GM19468 (cell line): ENCODE measurements at regions not wholly inside any gene's neighbourhood (a gene's known extent, or its start where the extent isn't known, plus 50 kb on each side); places are given as distances from the start of the nearest gene placed in this dataset.

Experiments used
- ATAC-seq: cut with Tn5 transposase; IDR thresholded peaks from one replicate; pipeline ENCODE4 v1.9.1; 2021; ENCODE audit warnings: mild to moderate bottlenecking, moderate library complexity, moderate number of reproducible peaks; ENCODE audit not compliant: unreplicated experiment; ENCODE audit errors: extremely low read depth

DNA sequence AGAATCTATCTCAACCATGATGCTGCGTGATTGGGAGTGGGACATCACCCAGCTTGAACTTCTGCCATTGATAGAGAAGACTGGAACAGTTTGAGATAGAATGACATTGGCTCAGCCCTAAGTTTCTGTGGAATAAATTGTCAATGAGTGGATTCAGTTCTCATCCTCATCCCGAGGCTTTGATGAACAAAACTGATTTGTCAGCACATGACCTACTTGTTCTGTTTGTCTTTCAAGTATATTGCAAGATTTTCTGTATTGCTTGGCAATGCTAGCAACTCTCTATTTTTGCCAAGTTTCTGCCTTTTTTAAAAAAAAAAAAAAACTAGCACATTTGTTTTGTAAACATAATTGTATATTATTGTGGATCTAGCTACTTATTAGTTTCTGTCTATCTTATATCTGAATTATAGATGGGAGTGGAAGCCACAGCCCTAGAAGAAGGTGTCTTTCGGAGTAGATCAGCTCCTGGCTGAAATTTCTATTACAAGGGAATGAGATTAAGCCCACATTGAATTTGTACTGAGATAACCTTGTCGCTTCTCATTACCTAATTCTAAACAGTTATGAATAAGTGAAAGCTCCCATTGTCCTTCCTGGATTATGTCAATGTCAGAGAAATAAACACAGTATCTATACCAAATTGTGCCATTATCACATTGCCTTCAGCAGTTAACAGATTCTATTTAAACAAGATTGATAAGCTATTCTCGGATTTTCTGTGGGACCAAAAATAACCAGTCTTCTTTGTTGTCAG is 166.1 kb downstream of the TNFSF13B start:
- ATAC-seq = no peak

DNA sequence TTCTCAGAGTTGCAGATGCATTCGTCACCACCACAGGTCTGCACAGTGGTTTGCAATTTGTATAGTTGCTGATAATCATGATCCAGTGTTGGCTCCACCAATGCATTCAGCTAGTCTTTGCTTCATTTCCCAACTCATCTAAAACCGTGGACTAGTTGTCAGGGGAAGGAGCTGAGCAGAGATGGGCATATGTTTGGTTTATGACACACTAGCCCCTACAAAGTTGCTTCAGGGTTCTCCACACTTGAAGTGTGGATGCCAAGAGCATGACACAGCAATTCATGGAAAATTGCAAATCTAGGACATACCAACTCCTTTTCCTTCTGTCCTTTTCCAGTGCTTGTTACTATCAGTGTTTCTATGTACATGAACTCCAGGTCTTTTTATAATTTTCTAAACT is 168.0 kb downstream of the TNFSF13B start:
- no peak for ATAC-seq

GRCh38 chr13:108439556-108439955 is 170.0 kb downstream of the TNFSF13B start:
- ATAC-seq = no peak

- no peak for ATAC-seq
Measured at GRCh38 chr13:108444448-108444847, 174.9 kb downstream of the TNFSF13B start.

DNA sequence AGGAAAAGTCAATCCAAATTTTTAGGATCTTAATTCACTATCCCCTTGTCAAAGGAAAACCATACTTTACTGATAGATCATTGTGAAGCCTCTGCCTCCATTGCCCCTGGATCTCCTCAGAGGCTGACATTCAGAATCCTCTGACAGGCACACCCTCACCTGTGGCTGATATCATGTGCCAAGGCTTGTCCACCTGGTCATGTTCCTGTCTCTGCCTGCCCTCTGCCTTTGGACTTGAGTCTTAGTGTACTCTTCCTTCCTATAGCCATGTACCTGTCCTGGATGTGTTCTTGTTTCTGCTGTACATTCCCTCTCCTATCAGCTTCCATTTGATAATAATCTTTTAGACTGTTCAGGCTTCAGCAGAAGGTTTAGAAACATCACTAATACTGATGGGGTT is 179.4 kb downstream of the TNFSF13B start:
- ATAC-seq = no peak

DNA sequence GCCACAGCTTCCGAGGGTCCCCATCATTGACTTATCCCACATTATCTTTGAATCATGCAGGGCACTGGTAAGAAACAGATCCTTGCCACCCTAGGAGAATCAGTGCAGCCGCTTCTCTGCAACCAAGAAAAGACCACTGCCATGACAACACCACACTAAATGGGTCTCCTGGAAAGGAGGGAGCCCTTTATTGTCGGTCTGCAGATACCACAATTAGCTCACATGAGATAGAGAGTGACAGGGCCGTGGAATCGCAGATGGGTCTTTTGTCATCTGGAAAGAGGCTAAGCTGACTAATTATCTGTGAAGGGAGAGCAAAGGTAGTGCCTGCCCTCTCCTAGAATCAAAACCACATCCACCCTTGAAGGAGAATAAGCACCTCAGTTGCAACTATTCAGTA is 178.3 kb upstream of the MYO16 start:
- no peak for ATAC-seq

DNA sequence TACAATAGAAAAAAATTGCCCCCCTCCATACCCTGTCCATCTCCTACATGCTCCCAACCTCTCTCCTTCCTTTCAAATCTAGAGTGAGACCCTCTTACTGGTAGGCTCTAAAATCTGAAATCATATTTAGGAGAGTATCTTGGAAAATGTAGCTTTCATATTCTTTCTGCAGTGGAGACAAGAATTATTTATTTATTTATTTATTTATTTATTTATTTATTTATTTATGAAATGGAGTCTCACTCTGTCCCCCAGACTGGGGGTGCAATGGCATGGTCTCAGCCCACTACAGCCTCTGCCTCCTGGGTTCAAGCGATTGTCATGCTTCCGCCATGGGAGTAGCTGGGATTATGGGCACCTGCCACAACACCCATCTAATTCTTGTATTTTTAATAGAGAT is 174.1 kb upstream of the MYO16 start:
- no peak for ATAC-seq

DNA sequence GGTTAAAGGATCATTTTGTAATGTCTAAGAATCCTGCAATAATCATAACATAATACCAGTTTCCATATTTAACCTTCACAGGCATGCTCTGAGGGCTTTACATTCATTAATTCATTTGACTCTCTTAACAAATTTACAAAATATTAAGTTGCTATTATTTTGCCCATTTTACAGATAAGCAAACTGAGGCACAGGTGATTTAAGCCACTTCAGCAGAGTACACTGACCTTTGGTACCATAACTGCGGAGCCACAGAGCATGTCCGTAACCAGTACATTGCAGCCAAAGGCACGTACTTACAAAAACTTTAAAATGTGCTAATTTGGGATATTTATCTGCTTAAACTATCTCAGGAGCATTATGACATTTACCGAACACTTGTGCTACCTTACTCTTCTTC is 169.4 kb upstream of the MYO16 start:
- no peak for ATAC-seq

- ATAC-seq = no peak
Measured at GRCh38 chr13:108460746-108461145, 168.7 kb upstream of the MYO16 start.

- ATAC-seq = no peak
Measured at GRCh38 chr13:108463340-108463739, 166.1 kb upstream of the MYO16 start.

- no peak for ATAC-seq
Measured at GRCh38 chr13:108470921-108471320, 158.5 kb upstream of the MYO16 start.

DNA sequence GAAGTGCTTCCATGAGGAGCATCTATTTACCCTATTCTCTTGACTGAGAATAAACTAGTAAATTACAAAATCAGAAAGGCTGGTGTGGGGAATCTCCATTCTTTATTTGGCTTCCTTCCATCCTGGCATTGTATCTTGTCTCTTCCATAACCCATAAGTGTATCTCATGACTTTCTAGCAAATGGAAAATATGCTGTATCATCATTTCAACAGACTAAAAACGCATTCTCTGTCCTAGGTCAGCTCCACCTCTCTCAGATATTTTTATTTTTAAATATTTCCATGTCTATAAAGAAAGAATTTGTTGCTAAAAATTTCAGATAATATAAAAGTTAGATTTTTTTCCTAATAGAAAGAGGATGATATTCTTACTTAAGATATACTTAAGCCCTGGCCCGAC is 154.2 kb upstream of the MYO16 start:
- no peak for ATAC-seq

- ATAC-seq = no peak
Measured at GRCh38 chr13:108477376-108477775, 152.0 kb upstream of the MYO16 start.

DNA sequence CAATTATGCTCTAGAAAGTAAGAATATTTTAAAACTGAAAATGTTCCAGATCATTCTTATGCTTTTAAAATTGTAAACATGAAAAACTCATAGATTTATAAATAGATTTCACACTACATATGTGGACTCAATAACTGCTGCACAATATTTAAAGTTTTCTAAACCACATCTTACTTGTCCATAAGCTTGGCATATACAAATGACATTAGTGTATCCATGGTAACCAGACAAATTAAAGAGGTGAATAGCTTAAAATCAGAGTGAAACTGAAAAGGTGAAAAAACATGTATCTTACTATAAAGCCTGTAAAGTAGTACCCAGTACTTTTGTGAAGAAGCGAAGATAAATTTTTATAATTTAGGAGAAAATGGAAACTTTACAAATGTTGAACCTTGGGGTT is 151.2 kb upstream of the MYO16 start:
- ATAC-seq = no peak

DNA sequence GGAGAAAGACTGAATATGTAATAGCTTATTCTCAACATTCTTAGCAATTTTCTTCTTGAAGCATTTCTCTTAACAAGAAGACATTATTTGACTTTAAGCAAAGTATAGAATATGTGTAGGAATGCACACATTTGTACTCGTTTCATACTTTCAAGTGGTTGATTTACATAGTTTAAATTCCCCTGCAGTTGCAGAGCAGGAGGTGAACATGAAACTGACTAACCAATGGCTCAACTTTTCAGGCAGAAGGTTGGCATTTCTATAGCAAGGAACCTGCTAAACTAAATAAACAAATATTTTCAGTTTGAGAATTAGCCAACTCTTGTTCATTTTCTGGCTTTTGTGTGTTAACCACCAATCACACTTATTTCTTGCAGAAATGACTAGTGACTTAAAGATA is 145.4 kb upstream of the MYO16 start:
- ATAC-seq = no peak

- no peak for ATAC-seq
Measured at GRCh38 chr13:108486096-108486495, 143.3 kb upstream of the MYO16 start.

- ATAC-seq = no peak
Measured at GRCh38 chr13:108494991-108495645, 134.3 kb upstream of the MYO16 start.

GRCh38 chr13:108495646-108496361 is 133.6 kb upstream of the MYO16 start:
- ATAC-seq = no peak

DNA sequence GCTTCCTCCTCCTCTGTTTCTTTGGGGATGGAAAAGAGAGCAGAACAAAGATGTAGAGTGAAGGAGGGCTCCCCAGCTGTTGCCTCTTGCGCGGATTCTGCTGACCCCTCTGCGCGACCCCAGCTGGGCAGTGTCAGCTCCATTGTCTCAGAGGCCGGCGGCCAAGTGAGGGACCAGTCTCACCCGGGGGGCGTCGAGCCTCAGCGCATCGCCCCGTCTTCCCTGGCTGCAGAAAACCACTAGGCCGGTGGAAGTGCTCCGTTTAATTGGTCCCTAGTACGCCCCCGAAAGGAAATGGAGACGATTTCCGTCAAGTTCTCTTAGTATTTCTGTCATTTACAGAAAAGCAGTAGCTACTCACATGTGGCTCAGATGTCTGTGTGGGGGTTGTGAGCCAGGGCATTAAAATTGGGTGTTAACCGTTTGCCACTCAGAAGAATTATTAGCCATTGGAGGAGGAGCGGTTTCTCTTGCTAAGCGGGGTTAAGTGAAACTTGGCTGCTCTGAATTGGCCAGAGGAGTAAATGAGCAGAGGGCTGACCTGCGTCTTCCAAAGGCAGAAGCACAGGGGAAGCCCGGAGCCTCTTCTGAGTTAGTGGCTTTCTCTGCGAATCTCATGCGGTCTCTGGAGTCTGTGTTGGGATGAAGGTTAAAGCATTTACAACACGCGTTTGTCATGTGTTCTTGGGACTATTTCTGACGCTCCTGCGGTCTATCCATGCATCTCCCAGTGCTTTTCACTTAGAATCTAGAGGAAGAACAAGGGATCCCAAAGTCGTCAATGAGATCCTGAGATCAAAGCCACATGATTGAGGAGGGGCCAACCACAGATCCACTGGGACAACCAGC is 132.8 kb upstream of the MYO16 start:
- no peak for ATAC-seq

GRCh38 chr13:108500711-108501110 is 128.7 kb upstream of the MYO16 start:
- no peak for ATAC-seq
